Stimulated activated CD4-positive, alpha-beta T cell treated with anti-CD3 and anti-CD28 coated beads, TNF-alpha, amount 100 ng/mL, for 4 hours (primary cell): ENCODE measurements at regions not wholly inside any gene's neighbourhood (a gene's known extent, or its start where the extent isn't known, plus 50 kb on each side); places are given as distances from the start of the nearest gene placed in this dataset.

ENCODE experiments used
- DNase-seq, 3 experiments: peaks; one replicate each; pipeline ENCODE4 v3.0.0-alpha.2; 2020; ENCODE audit warnings: low read depth in 3 of 3

DNA sequence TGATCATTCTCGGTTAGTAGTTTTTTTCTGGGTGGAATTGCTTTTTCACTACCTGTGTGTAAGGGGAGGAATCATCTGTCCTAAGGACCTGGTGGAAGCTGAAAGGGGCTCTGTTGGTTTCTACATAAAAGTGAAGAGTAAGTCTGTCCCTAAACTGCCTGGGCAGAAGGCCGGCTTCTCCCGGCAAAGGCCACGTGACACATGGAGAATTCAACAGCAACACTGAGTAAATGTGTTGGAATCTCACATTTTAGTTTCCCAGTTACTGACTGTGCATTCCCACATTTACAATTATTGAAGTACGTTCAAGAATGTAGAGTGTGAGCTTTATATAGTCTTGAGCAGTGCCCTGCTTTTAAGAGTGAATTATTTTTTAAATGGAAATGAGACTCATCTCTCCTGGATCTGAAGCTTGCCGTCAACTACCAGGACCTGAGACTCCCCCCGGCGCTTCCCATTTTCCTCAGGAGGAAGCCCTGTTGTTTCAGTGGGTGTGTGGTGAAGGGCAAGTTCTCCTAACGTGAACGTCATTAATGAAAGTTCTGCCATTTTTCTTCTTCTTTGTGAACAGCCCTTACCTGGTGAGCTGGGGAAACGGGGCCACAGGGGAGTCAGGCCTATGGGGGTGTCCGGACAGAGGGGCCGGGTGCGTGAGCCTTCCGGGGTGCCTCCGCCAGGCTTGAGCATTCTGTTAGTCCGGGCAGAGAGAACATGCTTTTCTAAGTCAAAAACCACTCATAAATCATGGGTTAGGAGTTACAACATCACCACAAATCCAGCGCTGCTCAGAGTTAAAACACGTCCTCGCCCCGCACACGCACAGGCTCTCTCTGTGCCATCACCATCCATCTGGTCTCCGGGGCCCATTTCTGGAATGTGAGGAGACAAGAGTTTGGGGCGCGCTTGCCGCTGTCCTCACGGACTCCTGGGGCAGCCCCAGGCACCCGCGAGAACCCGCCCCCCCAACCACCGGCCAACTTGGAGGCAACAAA lies 56.6 kb upstream of the SMOC2 start:
- no peak for DNase-seq

DNA sequence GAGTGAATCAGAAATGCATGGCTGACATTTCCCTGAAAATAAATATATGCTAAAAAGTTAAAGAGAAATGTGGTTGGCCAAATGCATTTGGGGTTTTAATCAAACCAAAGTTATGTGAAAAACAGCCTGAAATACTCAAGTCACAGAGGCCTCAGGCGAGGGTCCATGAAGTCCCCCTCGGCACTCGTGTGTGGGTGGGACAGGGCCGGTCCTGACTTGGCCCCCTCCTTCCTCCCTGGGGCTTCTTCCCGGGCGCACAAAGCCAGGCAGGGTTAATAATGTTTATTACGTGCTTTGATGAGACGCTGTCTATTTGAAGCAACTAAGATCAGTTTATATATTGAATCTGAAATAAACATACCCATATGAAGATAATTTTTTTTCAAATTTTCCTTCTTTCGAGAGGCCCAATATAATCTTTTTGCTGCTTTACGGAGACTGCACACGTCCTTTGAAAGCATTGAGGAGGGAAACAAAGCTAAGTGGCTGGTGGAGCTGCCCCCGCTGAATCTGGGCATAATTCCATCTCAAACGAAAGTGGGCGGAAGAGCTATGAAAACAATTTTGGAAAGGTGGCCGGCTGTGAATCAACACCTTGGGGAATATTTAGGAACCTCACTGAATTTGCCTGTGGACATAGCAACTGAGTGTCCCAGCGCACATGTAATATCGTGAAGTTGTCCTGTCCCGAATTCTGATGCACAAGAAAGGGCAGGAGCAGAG lies 55.8 kb upstream of the SMOC2 start:
- DNase-seq: no peak

DNA sequence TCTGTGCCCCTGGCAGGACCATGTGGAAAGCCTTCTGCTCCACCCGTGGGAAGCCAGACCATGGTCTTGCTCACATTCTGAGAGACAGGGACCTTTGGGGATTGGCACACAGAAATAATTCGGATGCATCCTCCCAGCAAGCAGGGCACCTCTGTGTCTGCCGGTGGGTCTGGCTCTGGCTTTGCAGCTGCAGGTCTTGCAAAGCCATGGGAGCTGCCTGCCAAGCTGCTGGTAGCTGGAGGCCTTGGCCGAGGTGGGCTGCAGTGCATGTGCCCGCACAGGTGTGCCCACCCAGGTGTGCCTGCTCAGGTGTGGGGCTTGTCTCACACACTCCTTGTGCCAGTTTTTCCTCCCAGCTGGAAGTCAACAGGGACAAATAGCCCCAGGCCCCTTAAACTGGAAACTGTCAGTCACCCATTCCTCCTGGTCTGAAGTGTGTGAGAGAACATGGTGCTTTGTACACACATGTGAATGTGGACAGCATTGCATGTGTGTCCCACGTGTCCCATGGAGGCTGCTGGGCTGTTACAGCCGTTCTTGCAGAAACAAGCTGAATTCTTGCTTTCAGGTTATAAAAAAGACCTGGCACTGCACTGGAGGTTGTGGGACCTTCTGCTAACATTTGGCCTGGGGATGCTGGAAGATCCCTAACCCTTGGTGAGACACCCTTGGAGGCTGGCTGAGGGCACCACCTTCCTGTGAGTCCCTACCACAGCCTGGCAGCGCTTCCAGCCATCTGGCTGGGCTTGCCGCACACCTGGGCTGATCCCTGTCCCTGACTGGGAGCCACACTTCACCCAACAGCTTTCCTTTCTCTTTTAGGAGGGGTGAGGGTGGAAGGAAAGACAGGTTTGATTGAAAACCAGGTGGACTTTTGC lies 54.9 kb upstream of the SMOC2 start:
- DNase-seq: no peak

DNA sequence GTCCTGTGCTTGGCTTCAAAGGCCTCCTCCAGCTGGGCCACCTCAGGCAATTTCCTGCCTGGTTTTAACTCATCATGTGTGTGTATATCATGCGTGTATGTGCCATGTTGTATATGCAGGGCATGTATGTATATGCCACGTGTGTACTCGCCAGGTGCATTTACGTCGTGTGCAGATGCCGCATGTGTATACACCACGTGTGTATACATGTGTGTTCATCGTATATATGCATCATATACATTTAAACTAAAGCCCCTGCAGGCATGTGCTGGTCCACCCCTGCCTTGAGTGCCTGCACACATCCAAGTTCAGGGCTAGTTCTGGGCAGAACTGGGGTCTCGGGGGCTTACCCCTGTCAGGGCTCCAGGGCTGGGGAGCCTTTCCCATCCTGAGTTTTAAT lies 54.0 kb upstream of the SMOC2 start:
- no peak for DNase-seq

DNA sequence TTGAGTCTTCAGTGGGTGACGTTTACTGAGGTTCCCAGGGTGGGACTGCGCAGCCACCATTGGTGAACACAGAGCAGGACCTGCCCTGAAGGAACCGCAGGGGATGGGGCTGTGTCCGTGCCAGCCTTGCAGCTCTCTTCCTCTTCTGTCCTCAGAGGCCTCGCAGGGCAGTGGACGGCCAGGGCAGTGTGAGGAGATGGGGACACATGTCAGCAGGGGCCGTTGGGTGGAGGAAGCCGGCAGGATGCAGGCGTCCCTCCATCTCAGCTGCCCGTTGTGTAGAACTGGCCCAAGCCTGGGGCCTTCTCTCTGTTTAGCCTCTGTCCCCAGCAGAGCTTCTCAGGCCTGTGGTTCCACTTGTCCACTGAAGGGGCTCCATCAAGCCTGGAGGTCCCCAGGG lies 53.6 kb upstream of the SMOC2 start:
- no peak for DNase-seq

DNA sequence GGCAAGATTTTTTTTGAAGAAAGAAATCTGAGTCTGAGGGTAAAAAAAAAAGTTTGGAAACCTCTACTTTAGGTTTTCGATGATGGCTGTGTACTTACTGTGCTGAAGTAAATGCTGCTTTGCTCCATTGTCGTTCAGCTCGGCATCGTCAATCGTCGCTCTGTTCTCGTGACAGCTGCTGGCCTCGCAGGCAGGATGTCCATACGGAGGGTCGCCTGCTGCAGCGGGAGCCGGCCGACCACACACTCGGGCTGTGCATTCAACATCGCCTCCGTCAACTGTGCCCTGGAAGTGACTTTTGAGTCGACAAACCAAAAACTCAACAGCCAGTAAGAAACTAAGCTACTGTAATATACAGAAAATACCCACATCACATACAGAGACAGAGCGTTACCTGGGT lies 53.1 kb upstream of the SMOC2 start:
- no peak for DNase-seq

DNA sequence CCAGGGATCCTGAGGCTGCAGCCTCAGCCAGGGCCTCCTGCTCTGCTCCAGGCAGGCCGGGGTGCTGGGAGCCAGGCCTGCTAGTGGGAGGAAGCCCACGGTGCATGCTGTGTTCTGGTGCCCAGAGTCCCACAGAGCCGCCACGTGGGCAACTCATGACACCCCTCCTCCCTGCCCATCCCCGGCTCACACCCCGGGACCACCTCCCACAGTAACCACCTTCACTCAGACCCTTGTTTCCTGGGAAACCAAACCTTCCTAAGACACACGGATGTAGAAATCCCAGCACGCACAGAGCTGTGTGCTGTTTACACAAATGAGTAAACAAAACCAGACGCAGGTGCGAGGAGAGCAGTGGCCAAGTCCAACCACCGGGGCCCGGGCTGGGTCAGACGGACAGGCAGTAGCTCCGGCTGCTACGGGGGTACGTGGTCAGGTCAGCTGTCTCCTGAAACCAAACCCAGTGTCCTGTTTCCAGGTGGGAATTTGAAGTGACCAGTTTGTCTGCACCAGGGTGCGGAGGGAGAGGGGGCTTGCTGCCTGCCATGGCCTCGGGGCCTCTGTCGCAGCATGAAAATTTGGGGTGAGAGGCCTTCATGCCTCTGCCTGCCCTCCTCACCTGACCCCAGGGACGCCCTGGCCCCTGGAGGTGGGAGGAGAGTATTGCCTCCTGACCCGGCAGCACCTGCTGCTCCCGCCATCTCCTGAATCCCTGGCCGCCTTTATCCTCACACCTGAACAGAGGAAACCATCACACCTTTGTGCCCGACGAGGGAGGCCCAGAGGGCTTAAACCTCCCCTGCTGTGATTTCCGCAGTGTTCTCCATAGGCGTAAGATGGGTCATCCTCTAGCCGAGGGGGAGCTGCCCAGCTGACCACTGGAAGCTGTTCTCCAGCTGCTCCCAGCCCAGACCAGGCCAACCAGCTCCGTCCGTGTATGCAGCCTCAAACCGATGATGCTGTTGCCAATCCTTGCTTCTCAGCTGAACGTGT lies 52.0 kb upstream of the SMOC2 start:
- no peak for DNase-seq

DNA sequence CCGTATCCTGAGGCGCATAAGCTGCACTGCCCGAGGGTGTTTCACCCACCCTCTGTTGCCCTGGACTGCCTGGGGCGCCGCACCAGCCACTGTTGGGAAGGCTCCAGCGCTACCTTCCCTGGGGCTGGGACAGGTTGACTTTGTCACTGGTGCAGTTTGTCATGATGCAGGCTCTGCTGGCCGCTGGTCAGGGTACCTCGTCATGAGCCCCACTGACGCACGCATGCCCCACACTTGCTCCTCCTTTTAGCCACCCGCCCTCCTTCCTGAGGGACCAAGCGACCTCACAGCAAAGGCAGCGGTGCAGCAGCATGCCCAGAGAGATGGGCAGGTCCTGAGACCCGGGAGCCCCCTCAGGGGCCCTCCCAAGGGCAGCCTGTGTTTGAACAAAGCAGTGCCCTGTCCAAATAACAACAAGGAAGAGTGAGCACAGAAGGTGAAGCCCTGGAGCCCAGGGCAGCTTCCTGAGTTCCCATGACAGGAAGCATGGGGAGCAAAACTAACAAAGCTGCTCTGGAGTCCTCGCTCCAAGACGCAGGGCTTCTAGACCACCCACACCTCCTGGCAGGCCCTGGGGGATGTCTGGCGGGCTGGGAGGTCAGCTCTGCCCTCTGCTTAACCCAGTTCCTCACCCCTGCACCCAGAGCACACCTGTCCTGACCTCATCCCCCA lies 50.1 kb upstream of the SMOC2 start:
- no peak for DNase-seq
